Thyroid gland (tissue), 4 donors: ENCODE measurements at regions not wholly inside any gene's neighbourhood (a gene's known extent, or its start where the extent isn't known, plus 50 kb on each side); places are given as distances from the start of the nearest gene placed in this dataset.

Experiments
- CTCF ChIP-seq, 6 experiments: fragments of 200-600 bp in 3 of 6; fragments of 450-650 bp in 3 of 6; sonication (generic) in 3 of 6; IDR thresholded peaks; one replicate each; pipeline ENCODE4 v1.5.1; 2016 to 2019; ENCODE audit warnings: antibody characterized with exemption in 6 of 6, mild to moderate bottlenecking in 2 of 6, inconsistent platforms in 1 of 6, moderate library complexity in 1 of 6
- POLR2A ChIP-seq, 2 donors: fragments of 450-650 bp; IDR thresholded peaks; one replicate each; pipeline ENCODE4 v1.6.1; 2017; ENCODE audit warnings: antibody characterized with exemption in 2 of 2, mild to moderate bottlenecking in 2 of 2, moderate library complexity in 1 of 2

GRCh38 chr4:12487000-12487399, 997.1 kb downstream of the RAB28 start:
- TF ChIP-seq CTCF (IDR thresholded peaks at IDR 0.05) (no peak), POLR2A (IDR thresholded peaks at IDR 0.05) (no peak)
